ENCODE measurements at regions not wholly inside any gene's neighbourhood (a gene's known extent, or its start where the extent isn't known, plus 50 kb on each side); places are given as distances from the start of the nearest gene placed in this dataset.

DNA sequence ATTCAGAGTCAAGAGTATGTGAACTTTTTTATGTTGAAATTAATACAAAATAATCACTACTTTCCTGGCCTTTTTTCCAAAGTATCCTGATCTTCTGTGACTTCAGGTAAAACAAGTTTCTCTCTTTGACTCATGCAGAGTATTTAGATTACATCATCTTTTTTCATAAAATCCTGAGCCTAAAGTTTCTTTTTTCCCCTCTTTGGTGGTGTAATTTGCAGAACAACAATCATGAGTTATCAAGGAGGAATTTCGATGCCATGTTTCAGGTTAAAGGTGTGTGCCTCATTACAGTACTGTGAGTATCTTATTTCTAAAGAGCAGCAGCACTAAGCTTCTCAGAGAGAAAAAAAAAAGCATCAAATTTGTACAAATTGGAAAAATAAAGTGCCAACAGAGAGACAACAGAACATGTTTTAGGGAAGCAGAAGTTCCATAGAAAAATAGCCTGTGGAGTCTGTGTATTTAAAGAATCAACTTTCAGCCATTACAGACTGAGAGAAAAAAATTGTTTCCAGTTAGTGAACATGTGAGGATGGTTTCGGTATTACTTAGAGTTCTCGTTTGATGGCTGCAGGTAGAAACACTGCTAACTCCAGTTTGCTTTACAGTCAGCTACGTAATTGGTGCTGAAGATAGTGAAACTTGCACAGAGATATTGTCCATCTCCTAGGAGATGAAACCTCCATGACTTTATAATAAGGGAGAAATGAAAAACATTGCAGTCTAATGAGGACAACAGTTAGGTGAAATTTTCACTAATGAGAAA is 78.1 kb upstream of the PCDH9 start:
- no peak overlapping the region for H3K4me3 ChIP-seq (ENCODE audit: insufficient read length, low read depth)

GRCh38 chr13:67306742-67307141 is 76.6 kb upstream of the PCDH9 start:
- H3K4me1 ChIP-seq (ENCODE audit: insufficient read depth, insufficient read length): no peaks in the 10 kb centered on the region
- TF ChIP-seq SUZ12 (IDR thresholded peaks at IDR 0.05; ENCODE audit: extremely low read depth, insufficient read depth, insufficient read length): no peak
- TF ChIP-seq ZNF274 (IDR thresholded peaks at IDR 0.05; ENCODE audit: low read depth, low read length): no peak
- no peak for TF ChIP-seq YY1 (IDR thresholded peaks at IDR 0.05; ENCODE audit: insufficient read depth, insufficient read length)
- DNase-seq (ENCODE audit: low read depth, low spot score): no peak
- H3K36me3 ChIP-seq (ENCODE audit: insufficient read depth, insufficient read length, low read length): no peaks in the 10 kb centered on the region
- no peak overlapping the region for H3K4me3 ChIP-seq (ENCODE audit: insufficient read length, low read depth)
- H3K9me3 ChIP-seq (ENCODE audit: insufficient read depth, low read length): no peaks in the 10 kb centered on the region
- no peaks in the 10 kb centered on the region for H3K27me3 ChIP-seq (ENCODE audit: insufficient read depth, insufficient read length)
- no peak overlapping the region for H3K9ac ChIP-seq (ENCODE audit: insufficient read length, low read depth)

More for the DNA sequence above, 78.1 kb upstream of the PCDH9 start:
- DNase-seq (ENCODE audit: low read depth, low spot score): no peak
- no peaks in the 10 kb centered on the region for H3K4me1 ChIP-seq (ENCODE audit: insufficient read depth, insufficient read length)
- no peaks in the 10 kb centered on the region for H3K36me3 ChIP-seq (ENCODE audit: insufficient read depth, insufficient read length, low read length)
- no peaks in the 10 kb centered on the region for H3K9me3 ChIP-seq (ENCODE audit: insufficient read depth, low read length)
- no peaks in the 10 kb centered on the region for H3K27me3 ChIP-seq (ENCODE audit: insufficient read depth, insufficient read length)
- no peak overlapping the region for H3K9ac ChIP-seq (ENCODE audit: insufficient read length, low read depth)
- no peak for TF ChIP-seq ZNF274 (IDR thresholded peaks at IDR 0.05; ENCODE audit: low read depth, low read length)

GRCh38 chr13:67303661-67304333 is 73.7 kb upstream of the PCDH9 start:
- DNase-seq (ENCODE audit: low read depth, low spot score): no peak
- H3K9me3 ChIP-seq (ENCODE audit: insufficient read depth, low read length): no peaks in the 10 kb centered on the region
- no peak overlapping the region for H3K9ac ChIP-seq (ENCODE audit: insufficient read length, low read depth)
- H3K4me3 ChIP-seq (ENCODE audit: insufficient read length, low read depth): no peak overlapping the region
- no peaks in the 10 kb centered on the region for H3K36me3 ChIP-seq (ENCODE audit: insufficient read depth, insufficient read length, low read length)
- no peaks in the 10 kb centered on the region for H3K4me1 ChIP-seq (ENCODE audit: insufficient read depth, insufficient read length)
- no peak for TF ChIP-seq YY1 (IDR thresholded peaks at IDR 0.05; ENCODE audit: insufficient read depth, insufficient read length)
- no peak for TF ChIP-seq ZNF274 (IDR thresholded peaks at IDR 0.05; ENCODE audit: low read depth, low read length)
- no peak for TF ChIP-seq SUZ12 (IDR thresholded peaks at IDR 0.05; ENCODE audit: extremely low read depth, insufficient read depth, insufficient read length)
- H3K27me3 ChIP-seq (ENCODE audit: insufficient read depth, insufficient read length): no peaks in the 10 kb centered on the region

DNA sequence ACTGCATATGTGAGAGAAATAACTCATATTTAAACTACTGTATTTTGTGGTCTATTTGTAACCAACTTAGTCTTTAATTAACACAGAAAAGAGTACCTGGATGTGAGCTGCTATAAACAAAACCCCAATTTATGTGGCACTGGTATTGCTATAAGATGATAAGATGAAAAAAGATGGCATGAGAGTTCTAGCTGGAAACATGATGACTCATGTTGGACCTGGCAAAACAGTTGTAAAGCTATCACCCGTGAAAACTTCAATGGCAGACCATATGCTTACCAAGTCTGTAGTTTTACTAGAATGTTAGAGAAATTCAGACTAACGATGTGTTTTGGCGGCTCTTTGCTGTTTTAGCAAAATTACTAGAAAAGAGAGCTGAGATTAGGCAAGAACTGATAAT is 69.6 kb upstream of the PCDH9 start:
- Histone ChIP-seq H3K27me3 (ENCODE audit: insufficient read depth, insufficient read length) (no peaks in the 10 kb centered on the region), H3K4me3 (ENCODE audit: insufficient read length, low read depth) (no peak overlapping the region), H3K4me1 (ENCODE audit: insufficient read depth, insufficient read length) (no peaks in the 10 kb centered on the region), H3K9me3 (ENCODE audit: insufficient read depth, low read length) (no peaks in the 10 kb centered on the region), H3K9ac (ENCODE audit: insufficient read length, low read depth) (no peak overlapping the region), H3K36me3 (ENCODE audit: insufficient read depth, insufficient read length, low read length) (no peaks in the 10 kb centered on the region)
- no peak for TF ChIP-seq ZNF274 (IDR thresholded peaks at IDR 0.05; ENCODE audit: low read depth, low read length)
- no peak for DNase-seq (ENCODE audit: low read depth, low spot score)

GRCh38 chr13:67299072-67299635 is 69.0 kb upstream of the PCDH9 start:
- Histone ChIP-seq H3K9me3 (ENCODE audit: insufficient read depth, low read length) (no peaks in the 10 kb centered on the region), H3K4me3 (ENCODE audit: insufficient read length, low read depth) (no peak overlapping the region), H3K27me3 (ENCODE audit: insufficient read depth, insufficient read length) (no peaks in the 10 kb centered on the region), H3K36me3 (ENCODE audit: insufficient read depth, insufficient read length, low read length) (no peaks in the 10 kb centered on the region), H3K9ac (ENCODE audit: insufficient read length, low read depth) (no peak overlapping the region), H3K4me1 (ENCODE audit: insufficient read depth, insufficient read length) (no peaks in the 10 kb centered on the region)
- TF ChIP-seq ZNF274 (IDR thresholded peaks at IDR 0.05; ENCODE audit: low read depth, low read length) (no peak), YY1 (IDR thresholded peaks at IDR 0.05; ENCODE audit: insufficient read depth, insufficient read length) (no peak), SUZ12 (IDR thresholded peaks at IDR 0.05; ENCODE audit: extremely low read depth, insufficient read depth, insufficient read length) (no peak)
- no peak for DNase-seq (ENCODE audit: low read depth, low spot score)

GRCh38 chr13:67298297-67298696 is 68.2 kb upstream of the PCDH9 start:
- TF ChIP-seq YY1 (IDR thresholded peaks at IDR 0.05; ENCODE audit: insufficient read depth, insufficient read length) (no peak), SUZ12 (IDR thresholded peaks at IDR 0.05; ENCODE audit: extremely low read depth, insufficient read depth, insufficient read length) (no peak), ZNF274 (IDR thresholded peaks at IDR 0.05; ENCODE audit: low read depth, low read length) (no peak)
- no peak overlapping the region for H3K4me3 ChIP-seq (ENCODE audit: insufficient read length, low read depth)
- H3K9me3 ChIP-seq (ENCODE audit: insufficient read depth, low read length): no peaks in the 10 kb centered on the region
- H3K27me3 ChIP-seq (ENCODE audit: insufficient read depth, insufficient read length): no peaks in the 10 kb centered on the region
- no peaks in the 10 kb centered on the region for H3K4me1 ChIP-seq (ENCODE audit: insufficient read depth, insufficient read length)
- no peaks in the 10 kb centered on the region for H3K36me3 ChIP-seq (ENCODE audit: insufficient read depth, insufficient read length, low read length)
- H3K9ac ChIP-seq (ENCODE audit: insufficient read length, low read depth): no peak overlapping the region
- no peak for DNase-seq (ENCODE audit: low read depth, low spot score)

- H3K4me1 ChIP-seq (ENCODE audit: insufficient read depth, insufficient read length): no peaks in the 10 kb centered on the region
- H3K4me3 ChIP-seq (ENCODE audit: insufficient read length, low read depth): no peak overlapping the region
- TF ChIP-seq ZNF274 (IDR thresholded peaks at IDR 0.05; ENCODE audit: low read depth, low read length): no peak
- no peak for TF ChIP-seq YY1 (IDR thresholded peaks at IDR 0.05; ENCODE audit: insufficient read depth, insufficient read length)
- no peak for TF ChIP-seq SUZ12 (IDR thresholded peaks at IDR 0.05; ENCODE audit: extremely low read depth, insufficient read depth, insufficient read length)
- no peak overlapping the region for H3K9ac ChIP-seq (ENCODE audit: insufficient read length, low read depth)
- H3K9me3 ChIP-seq (ENCODE audit: insufficient read depth, low read length): no peaks in the 10 kb centered on the region
- H3K36me3 ChIP-seq (ENCODE audit: insufficient read depth, insufficient read length, low read length): no peaks in the 10 kb centered on the region
- no peaks in the 10 kb centered on the region for H3K27me3 ChIP-seq (ENCODE audit: insufficient read depth, insufficient read length)
- no peak for DNase-seq (ENCODE audit: low read depth, low spot score)
Measured at GRCh38 chr13:67296511-67296910, 66.4 kb upstream of the PCDH9 start.
